NCI-H524 (cell line): ENCODE measurements at regions not wholly inside any gene's neighbourhood (a gene's known extent, or its start where the extent isn't known, plus 50 kb on each side); places are given as distances from the start of the nearest gene placed in this dataset.
A peak's percentile ranks its signal among the peaks of the same experiment; 100 is the strongest.
"Not testable (repeated sequence)": the region's sequence is repeated elsewhere in the genome, so short reads cannot be mapped to it uniquely, and the experiment has no call there.

ENCODE experiments used
- DNase-seq, 2 experiments: peaks; one replicate each; lab custom pipeline; 2025; lab: John Stamatoyannopoulos, UW

DNA sequence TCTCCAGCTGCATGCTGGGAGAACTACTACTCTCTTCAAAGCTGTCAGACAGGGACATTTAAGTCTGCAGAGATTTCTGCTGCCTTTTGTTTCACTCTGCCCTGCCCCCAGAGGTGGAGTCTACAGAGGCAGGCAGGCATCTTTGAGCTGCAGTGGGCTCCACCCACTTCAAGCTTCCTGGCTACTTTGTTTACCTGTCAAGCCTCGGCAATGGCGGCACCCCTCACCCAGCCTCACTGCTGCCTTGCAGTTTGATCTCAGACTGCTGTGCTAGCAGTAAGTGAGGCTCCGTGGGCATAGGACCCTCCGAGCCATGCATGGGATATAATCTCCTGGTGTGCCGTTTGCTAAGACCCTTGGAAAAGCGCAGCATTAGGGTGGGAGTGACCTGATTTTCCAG lies 61.7 kb downstream of the DMRTA1 start:
- DNase-seq = not testable (repeated sequence)

DNA sequence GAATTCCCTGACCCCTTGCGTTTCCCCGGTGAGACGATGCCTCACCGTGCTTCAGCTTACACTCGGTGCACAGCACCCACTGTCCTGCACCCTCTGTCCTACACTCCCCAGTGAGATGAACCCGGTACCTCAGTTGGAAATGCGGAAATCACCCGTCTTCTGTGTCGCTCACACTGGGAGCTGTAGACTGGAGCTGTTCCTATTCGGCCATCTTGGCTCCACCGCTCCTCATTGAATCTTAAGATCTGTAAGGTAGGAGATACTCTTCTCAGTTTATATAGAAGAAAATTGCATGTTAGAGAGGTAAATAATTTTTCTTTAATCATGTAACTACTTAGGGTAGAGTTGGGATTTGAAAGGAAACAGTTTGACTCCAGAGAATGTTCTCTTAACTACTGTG lies 62.2 kb downstream of the DMRTA1 start:
- no peak for DNase-seq

DNA sequence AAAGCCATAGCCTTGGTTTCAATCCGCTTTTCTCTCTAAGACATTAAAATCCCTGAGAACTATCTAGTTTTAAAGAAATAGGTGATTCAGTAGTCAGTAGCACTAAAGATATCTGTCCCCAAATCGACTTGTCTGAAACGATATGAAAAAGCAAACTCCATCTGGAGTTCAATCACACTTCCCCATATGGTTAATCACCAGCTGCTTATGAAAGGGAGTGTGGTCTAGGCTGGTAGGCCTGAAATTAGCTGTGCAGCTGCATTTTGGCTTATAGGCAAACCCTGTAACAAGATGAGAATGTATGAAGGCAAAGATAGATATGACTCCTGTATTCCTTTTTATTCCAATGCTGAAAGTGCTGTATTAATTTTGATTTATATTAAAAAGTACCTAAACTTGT lies 65.9 kb downstream of the DMRTA1 start:
- peak; percentile 26 to 81 for DNase-seq

DNA sequence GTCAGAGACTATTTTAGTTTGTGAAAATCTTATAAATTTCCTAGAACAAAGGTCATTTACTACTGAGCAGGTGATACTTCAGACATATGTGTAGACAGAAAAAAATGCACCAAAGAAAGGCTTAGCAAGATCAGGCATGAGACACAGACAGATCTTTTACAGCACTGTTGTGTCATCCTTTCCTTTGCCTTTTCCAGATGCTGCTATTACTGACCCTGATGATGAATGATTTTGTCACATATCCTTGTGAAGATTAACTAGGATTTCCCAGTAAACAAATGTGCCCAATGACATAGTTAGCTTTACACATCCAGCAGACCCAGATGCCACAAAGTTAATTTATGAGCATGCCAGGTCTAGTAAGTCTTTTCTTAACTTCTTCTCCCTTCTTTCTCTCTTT lies 68.2 kb downstream of the DMRTA1 start:
- DNase-seq = no peak

DNA sequence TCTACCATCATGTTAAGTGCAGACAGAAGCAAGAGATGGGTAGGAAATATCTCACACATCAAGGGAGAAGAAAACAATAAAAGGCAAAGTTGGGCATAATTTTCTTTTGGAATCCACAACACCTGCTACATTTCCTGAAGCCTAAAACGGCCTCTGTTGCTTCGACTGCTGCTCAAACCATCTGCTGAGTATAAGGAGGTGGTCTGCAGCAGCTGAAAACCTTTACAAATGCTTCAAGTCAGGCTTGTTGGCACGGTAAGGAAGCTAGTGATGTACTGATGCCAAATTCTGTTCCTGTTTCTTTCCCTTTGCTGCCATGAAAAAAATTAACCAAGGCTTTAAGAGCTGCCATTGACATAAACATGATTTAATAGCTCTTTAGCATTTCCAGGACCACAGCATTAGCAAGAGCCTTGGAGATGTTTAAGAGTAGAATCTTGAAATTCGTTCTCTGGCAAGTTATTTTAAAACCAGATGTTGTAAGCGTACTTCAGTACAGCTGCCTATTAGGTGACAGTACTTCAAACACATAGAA lies 75.6 kb downstream of the DMRTA1 start:
- DNase-seq = peak in 1 of 2 experiments; percentile 64

DNA sequence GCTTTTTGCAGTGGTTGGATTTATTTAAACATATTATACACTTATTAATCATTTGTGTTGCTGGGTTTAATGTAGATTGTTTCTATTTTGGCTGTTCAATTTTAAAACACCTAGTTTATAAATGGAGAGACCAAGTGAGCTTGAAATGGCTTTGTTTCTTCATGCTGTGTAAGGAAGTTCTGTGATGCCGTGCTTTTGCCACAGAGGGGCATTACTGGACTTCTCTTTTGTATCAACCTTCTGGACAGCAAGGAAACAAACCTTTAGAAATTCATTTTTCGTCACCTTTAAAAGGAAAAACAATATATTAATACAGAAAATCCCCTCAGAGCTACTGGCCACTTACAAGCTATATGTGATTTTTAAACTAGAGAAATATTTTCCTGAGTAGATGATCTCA lies 81.9 kb downstream of the DMRTA1 start:
- DNase-seq = peak in 1 of 2 experiments; percentile 35

DNA sequence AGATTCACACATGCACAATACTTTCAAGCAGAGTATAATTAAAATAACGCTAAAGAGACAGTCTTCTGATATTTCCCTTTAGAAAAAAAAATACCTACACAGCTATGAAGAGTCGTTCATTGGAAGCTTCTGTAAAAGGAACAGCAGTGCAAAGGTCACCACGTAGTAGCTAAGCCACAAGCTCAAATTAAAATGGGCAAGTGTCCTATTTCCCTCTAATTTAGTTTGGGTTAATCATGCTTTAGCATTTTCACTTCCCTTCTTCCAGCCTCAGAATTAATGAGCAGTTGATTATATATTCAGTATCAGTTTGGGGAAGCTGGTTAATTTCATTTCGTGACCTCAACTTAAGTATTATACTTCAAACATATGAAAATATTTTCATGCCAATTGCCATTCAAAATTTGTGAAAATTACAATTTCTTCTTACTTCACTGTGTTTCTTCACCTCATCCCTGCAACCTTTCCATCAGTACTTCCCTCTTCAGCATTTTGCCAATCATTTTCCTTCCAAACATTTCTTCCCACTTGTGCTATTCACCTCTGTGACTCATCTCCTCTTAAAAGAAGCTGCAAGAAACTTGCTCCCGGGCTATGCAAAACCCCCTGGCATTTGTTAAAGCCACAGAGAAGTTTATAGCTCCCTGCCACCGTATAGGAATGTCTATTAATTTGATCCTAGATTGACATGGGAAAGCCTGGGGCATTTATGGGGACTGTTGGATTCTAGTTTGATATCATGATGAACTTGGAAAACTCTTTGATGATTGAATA lies 83.0 kb downstream of the DMRTA1 start:
- peak in 1 of 2 experiments; percentile 23 for DNase-seq

DNA sequence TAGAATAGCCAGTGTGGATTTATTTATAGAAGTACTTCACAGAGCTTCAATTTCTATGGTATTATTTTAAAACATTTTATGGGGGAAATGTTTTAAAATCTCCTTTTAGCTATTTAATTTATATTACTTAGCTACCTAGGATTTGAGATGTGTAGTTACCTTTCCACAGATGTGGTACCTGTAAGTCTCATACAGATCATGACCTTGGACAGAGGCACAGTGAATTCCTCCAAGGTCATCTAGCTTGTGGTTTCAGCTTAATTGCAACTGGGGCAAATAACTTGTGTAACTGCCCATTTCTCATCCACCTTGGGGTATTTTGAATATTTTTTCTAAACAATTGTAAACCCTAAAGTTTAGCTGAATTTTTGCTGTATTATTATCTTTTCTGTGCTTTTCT lies 89.2 kb downstream of the DMRTA1 start:
- DNase-seq = no peak

GRCh38 chr9:22537721-22538120 lies 91.1 kb downstream of the DMRTA1 start:
- DNase-seq = no peak

GRCh38 chr9:22548625-22549024 lies 102.0 kb downstream of the DMRTA1 start:
- no peak for DNase-seq

GRCh38 chr9:22574740-22575139 lies 128.1 kb downstream of the DMRTA1 start:
- DNase-seq = no peak

GRCh38 chr9:22580788-22581187 lies 134.2 kb downstream of the DMRTA1 start:
- no peak for DNase-seq

DNA sequence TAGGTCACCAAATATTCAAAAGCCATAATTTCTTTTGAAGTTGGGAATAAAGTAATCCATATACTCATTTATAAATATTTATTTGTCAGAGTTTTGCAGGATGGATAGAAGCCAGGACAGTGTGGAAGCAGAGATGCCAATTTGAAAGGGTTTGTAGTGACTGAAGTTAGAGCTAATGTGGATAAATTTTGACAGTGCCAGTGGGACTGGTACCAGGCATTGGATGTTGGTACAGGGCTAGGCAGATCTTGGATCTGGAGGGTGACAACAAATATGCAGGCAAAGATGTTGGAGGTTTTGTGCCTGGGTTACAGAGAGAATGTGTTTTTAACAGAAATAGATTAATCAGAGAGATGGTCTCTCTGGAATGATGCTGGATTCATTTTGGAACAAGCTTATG lies 135.6 kb downstream of the DMRTA1 start:
- no peak for DNase-seq

GRCh38 chr9:22588918-22589317 lies 142.3 kb downstream of the DMRTA1 start:
- no peak for DNase-seq

GRCh38 chr9:22590336-22591033 lies 143.9 kb downstream of the DMRTA1 start:
- no peak for DNase-seq

- DNase-seq = no peak
Observed at GRCh38 chr9:22595805-22596204, 149.2 kb downstream of the DMRTA1 start.

DNA sequence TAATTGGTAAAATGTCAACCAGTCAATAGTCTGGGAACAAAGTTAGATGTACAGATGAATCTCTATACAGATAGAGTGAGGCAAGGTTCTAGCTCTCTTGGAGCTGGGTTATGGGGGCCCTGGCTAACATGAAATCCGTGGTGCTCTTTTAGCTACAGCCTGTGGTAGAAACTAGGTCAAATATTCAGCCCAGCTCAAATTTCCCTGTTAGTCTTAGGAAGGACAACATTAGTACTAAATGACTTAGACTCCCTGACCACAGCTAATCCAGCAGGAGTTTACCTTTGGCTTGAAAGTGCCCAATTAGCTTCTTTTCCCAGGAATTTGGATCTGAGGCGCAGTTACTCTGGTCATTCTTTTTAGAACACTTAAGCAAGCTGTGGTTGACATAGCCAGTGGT lies 170.5 kb downstream of the DMRTA1 start:
- no peak for DNase-seq

DNA sequence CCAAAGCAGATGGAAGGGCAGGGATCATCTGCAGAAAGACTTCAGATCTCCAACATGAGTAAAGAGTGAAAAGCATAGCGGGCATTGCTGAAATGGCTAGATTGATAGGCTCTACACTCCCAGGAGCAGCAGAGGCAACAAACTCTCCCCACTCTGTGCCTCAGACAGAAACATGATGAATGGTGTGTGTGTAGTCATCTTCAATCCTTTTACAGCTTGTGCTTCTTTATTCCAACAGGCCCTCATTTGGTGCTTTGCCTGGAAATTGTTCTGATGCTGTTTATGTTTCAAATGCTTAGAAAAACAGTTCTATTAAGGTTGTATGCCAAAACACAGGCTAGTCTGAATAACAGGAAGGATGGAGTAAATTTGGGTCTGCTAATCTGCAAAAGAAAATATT lies 176.2 kb downstream of the DMRTA1 start:
- DNase-seq = peak; percentile 5 to 78

DNA sequence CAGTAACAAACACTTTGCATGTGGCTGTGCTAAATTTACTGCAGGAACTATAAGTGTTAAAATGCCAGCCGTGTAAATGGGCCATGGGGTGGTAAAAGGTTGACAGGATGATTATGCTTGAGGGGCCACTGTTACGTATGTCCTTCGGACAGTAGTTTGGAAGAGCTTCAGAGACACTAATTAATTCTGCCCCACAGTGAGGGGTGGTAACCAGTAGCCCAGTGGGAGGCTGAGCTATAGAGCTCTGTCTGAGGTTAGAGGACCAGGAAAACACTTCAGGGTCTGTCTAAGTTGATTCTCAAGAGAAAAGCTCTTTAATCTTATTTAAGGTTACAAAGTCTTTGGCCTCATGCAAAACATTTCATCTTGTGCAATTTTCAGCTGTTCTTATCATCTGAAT lies 176.6 kb downstream of the DMRTA1 start:
- peak in 1 of 2 experiments; percentile 10 for DNase-seq

DNA sequence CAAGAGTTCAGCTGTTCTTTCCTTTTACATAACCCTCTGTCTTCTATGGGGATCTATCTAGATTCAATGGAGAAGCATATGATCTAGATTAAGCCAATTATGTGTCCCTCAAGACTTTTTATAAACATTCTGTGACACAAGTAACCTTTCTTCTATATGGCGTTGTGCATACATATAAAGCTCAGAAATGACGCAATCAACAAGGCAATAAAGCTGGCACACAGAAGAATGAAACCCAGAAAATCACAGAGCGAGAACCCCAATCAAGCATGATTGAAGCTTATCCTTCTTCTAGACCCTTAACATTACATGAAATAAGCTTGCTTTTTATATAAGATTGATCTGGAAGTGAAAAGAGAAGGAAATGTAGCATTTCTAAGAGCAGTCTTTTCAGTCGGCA lies 178.9 kb downstream of the DMRTA1 start:
- no peak for DNase-seq

GRCh38 chr9:22643541-22643940 lies 196.9 kb downstream of the DMRTA1 start:
- DNase-seq = no peak

GRCh38 chr9:22645893-22646292 lies 199.3 kb downstream of the DMRTA1 start:
- DNase-seq = peak in 1 of 2 experiments; percentile 5

GRCh38 chr9:22649384-22649783 lies 202.8 kb downstream of the DMRTA1 start:
- no peak for DNase-seq
